ENCODE measurements at regions not wholly inside any gene's neighbourhood (a gene's known extent, or its start where the extent isn't known, plus 50 kb on each side); places are given as distances from the start of the nearest gene placed in this dataset.

GRCh38 chr2:129605646-129606045 is 373.8 kb upstream of the RAB6C start:
- no peaks in the 10 kb centered on the region for H3K36me3 ChIP-seq (ENCODE audit: control insufficient read depth in 2 of 2, insufficient read depth in 2 of 2, low read length in 1 of 2)
- 68 to 76% methylated on average over 6 of the region's 6 CpGs for WGBS, 2 donors

GRCh38 chr2:129606496-129607270 is 372.8 kb upstream of the RAB6C start:
- Histone ChIP-seq H3K4me1 (ENCODE audit: control insufficient read depth in 2 of 2, insufficient read depth in 2 of 2, low read length in 1 of 2) (no peaks in the 10 kb centered on the region), H3K27ac (ENCODE audit: low read depth in 2 of 2, low read length in 1 of 2) (no peak overlapping the region), H3K9me3 (ENCODE audit: control insufficient read depth in 2 of 2, insufficient read depth in 1 of 2, low read depth in 1 of 2, low read length in 1 of 2) (peaks cover 0 to 1% of the 10 kb centered on the region in 2 donors), H3K27me3 (ENCODE audit: control insufficient read depth in 1 of 2, insufficient read depth in 2 of 2, low read length in 2 of 2) (no peaks in the 10 kb centered on the region), H3K4me3 (ENCODE audit: low read depth in 1 of 2, low read length in 2 of 2) (no peak overlapping the region), H3K36me3 (ENCODE audit: control insufficient read depth in 2 of 2, insufficient read depth in 2 of 2, low read length in 1 of 2) (no peaks in the 10 kb centered on the region)
- WGBS, 2 donors = 75 to 82% methylated on average over 12 of the region's 12 CpGs

More at GRCh38 chr2:129605646-129606045, 373.8 kb upstream of the RAB6C start:
- no peaks in the 10 kb centered on the region for H3K27me3 ChIP-seq (ENCODE audit: control insufficient read depth in 1 of 2, insufficient read depth in 2 of 2, low read length in 2 of 2)
- H3K4me1 ChIP-seq (ENCODE audit: control insufficient read depth in 2 of 2, insufficient read depth in 2 of 2, low read length in 1 of 2) = no peaks in the 10 kb centered on the region
- H3K27ac ChIP-seq (ENCODE audit: low read depth in 2 of 2, low read length in 1 of 2) = no peak overlapping the region
- peaks cover 0 to 1% of the 10 kb centered on the region in 2 donors for H3K9me3 ChIP-seq (ENCODE audit: control insufficient read depth in 2 of 2, insufficient read depth in 1 of 2, low read depth in 1 of 2, low read length in 1 of 2)
- H3K4me3 ChIP-seq (ENCODE audit: low read depth in 1 of 2, low read length in 2 of 2) = no peak overlapping the region

- Histone ChIP-seq H3K36me3 (ENCODE audit: control insufficient read depth in 2 of 2, insufficient read depth in 2 of 2, low read length in 1 of 2) (no peaks in the 10 kb centered on the region), H3K4me1 (ENCODE audit: control insufficient read depth in 2 of 2, insufficient read depth in 2 of 2, low read length in 1 of 2) (no peaks in the 10 kb centered on the region), H3K27ac (ENCODE audit: low read depth in 2 of 2, low read length in 1 of 2) (no peak overlapping the region), H3K27me3 (ENCODE audit: control insufficient read depth in 1 of 2, insufficient read depth in 2 of 2, low read length in 2 of 2) (no peaks in the 10 kb centered on the region), H3K4me3 (ENCODE audit: low read depth in 1 of 2, low read length in 2 of 2) (no peak overlapping the region), H3K9me3 (ENCODE audit: control insufficient read depth in 2 of 2, insufficient read depth in 1 of 2, low read depth in 1 of 2, low read length in 1 of 2) (peaks cover 0 to 1% of the 10 kb centered on the region in 2 donors)
- WGBS, 2 donors = 91 to 93% methylated on average over 3 of the region's 3 CpGs
Measured at GRCh38 chr2:129609224-129609623, 370.2 kb upstream of the RAB6C start.

GRCh38 chr2:129610766-129611165 is 368.7 kb upstream of the RAB6C start:
- Histone ChIP-seq H3K27me3 (ENCODE audit: control insufficient read depth in 1 of 2, insufficient read depth in 2 of 2, low read length in 2 of 2) (no peaks in the 10 kb centered on the region), H3K36me3 (ENCODE audit: control insufficient read depth in 2 of 2, insufficient read depth in 2 of 2, low read length in 1 of 2) (no peaks in the 10 kb centered on the region), H3K27ac (ENCODE audit: low read depth in 2 of 2, low read length in 1 of 2) (no peak overlapping the region), H3K9me3 (ENCODE audit: control insufficient read depth in 2 of 2, insufficient read depth in 1 of 2, low read depth in 1 of 2, low read length in 1 of 2) (peaks cover 0 to 1% of the 10 kb centered on the region in 2 donors), H3K4me3 (ENCODE audit: low read depth in 1 of 2, low read length in 2 of 2) (no peak overlapping the region), H3K4me1 (ENCODE audit: control insufficient read depth in 2 of 2, insufficient read depth in 2 of 2, low read length in 1 of 2) (no peaks in the 10 kb centered on the region)
- WGBS, 2 donors = 85 to 88% methylated on average over 6 of the region's 6 CpGs

GRCh38 chr2:129611471-129611870 is 368.0 kb upstream of the RAB6C start:
- no peak overlapping the region for H3K27ac ChIP-seq (ENCODE audit: low read depth in 2 of 2, low read length in 1 of 2)
- no peaks in the 10 kb centered on the region for H3K27me3 ChIP-seq (ENCODE audit: control insufficient read depth in 1 of 2, insufficient read depth in 2 of 2, low read length in 2 of 2)
- H3K4me3 ChIP-seq (ENCODE audit: low read depth in 1 of 2, low read length in 2 of 2) = no peak overlapping the region
- H3K36me3 ChIP-seq (ENCODE audit: control insufficient read depth in 2 of 2, insufficient read depth in 2 of 2, low read length in 1 of 2) = no peaks in the 10 kb centered on the region
- no peaks in the 10 kb centered on the region for H3K4me1 ChIP-seq (ENCODE audit: control insufficient read depth in 2 of 2, insufficient read depth in 2 of 2, low read length in 1 of 2)
- peaks cover 0 to 1% of the 10 kb centered on the region in 2 donors for H3K9me3 ChIP-seq (ENCODE audit: control insufficient read depth in 2 of 2, insufficient read depth in 1 of 2, low read depth in 1 of 2, low read length in 1 of 2)
- 90 to 92% methylated on average over 6 of the region's 6 CpGs for WGBS, 2 donors

- H3K27me3 ChIP-seq (ENCODE audit: control insufficient read depth in 1 of 2, insufficient read depth in 2 of 2, low read length in 2 of 2) = no peaks in the 10 kb centered on the region
- no peaks in the 10 kb centered on the region for H3K36me3 ChIP-seq (ENCODE audit: control insufficient read depth in 2 of 2, insufficient read depth in 2 of 2, low read length in 1 of 2)
- WGBS, 2 donors = 29 to 39% methylated on average over 5 of the region's 5 CpGs
Measured at GRCh38 chr2:129619471-129619870, 360.0 kb upstream of the RAB6C start.

GRCh38 chr2:129620411-129620810 is 359.1 kb upstream of the RAB6C start:
- H3K4me3 ChIP-seq (ENCODE audit: low read depth in 1 of 2, low read length in 2 of 2) = no peak overlapping the region
- peaks cover 0 to 2% of the 10 kb centered on the region in 2 donors for H3K4me1 ChIP-seq (ENCODE audit: control insufficient read depth in 2 of 2, insufficient read depth in 2 of 2, low read length in 1 of 2)
- no peaks in the 10 kb centered on the region for H3K36me3 ChIP-seq (ENCODE audit: control insufficient read depth in 2 of 2, insufficient read depth in 2 of 2, low read length in 1 of 2)
- no peak overlapping the region for H3K27ac ChIP-seq (ENCODE audit: low read depth in 2 of 2, low read length in 1 of 2)
- H3K9me3 ChIP-seq (ENCODE audit: control insufficient read depth in 2 of 2, insufficient read depth in 1 of 2, low read depth in 1 of 2, low read length in 1 of 2) = no peaks in the 10 kb centered on the region
- no peaks in the 10 kb centered on the region for H3K27me3 ChIP-seq (ENCODE audit: control insufficient read depth in 1 of 2, insufficient read depth in 2 of 2, low read length in 2 of 2)
- WGBS, 2 donors = 87 to 91% methylated on average over 4 of the region's 4 CpGs

More at GRCh38 chr2:129619471-129619870, 360.0 kb upstream of the RAB6C start:
- Histone ChIP-seq H3K4me3 (ENCODE audit: low read depth in 1 of 2, low read length in 2 of 2) (no peak overlapping the region), H3K27ac (ENCODE audit: low read depth in 2 of 2, low read length in 1 of 2) (no peak overlapping the region), H3K4me1 (ENCODE audit: control insufficient read depth in 2 of 2, insufficient read depth in 2 of 2, low read length in 1 of 2) (peaks cover 0 to 2% of the 10 kb centered on the region in 2 donors), H3K9me3 (ENCODE audit: control insufficient read depth in 2 of 2, insufficient read depth in 1 of 2, low read depth in 1 of 2, low read length in 1 of 2) (no peaks in the 10 kb centered on the region)

- 83 to 87% methylated on average over 6 of the region's 6 CpGs for WGBS, 2 donors
- peaks cover 0 to 2% of the 10 kb centered on the region in 2 donors for H3K4me1 ChIP-seq (ENCODE audit: control insufficient read depth in 2 of 2, insufficient read depth in 2 of 2, low read length in 1 of 2)
- H3K36me3 ChIP-seq (ENCODE audit: control insufficient read depth in 2 of 2, insufficient read depth in 2 of 2, low read length in 1 of 2) = no peaks in the 10 kb centered on the region
- no peaks in the 10 kb centered on the region for H3K27me3 ChIP-seq (ENCODE audit: control insufficient read depth in 1 of 2, insufficient read depth in 2 of 2, low read length in 2 of 2)
- no peak overlapping the region for H3K27ac ChIP-seq (ENCODE audit: low read depth in 2 of 2, low read length in 1 of 2)
- H3K4me3 ChIP-seq (ENCODE audit: low read depth in 1 of 2, low read length in 2 of 2) = no peak overlapping the region
- H3K9me3 ChIP-seq (ENCODE audit: control insufficient read depth in 2 of 2, insufficient read depth in 1 of 2, low read depth in 1 of 2, low read length in 1 of 2) = peaks cover 0 to 7% of the 10 kb centered on the region in 2 donors
Measured at GRCh38 chr2:129623783-129624182, 355.7 kb upstream of the RAB6C start.

- Histone ChIP-seq H3K9me3 (ENCODE audit: control insufficient read depth in 2 of 2, insufficient read depth in 1 of 2, low read depth in 1 of 2, low read length in 1 of 2) (peaks cover 0 to 7% of the 10 kb centered on the region in 2 donors), H3K27ac (ENCODE audit: low read depth in 2 of 2, low read length in 1 of 2) (no peak overlapping the region), H3K27me3 (ENCODE audit: control insufficient read depth in 1 of 2, insufficient read depth in 2 of 2, low read length in 2 of 2) (no peaks in the 10 kb centered on the region), H3K36me3 (ENCODE audit: control insufficient read depth in 2 of 2, insufficient read depth in 2 of 2, low read length in 1 of 2) (no peaks in the 10 kb centered on the region), H3K4me1 (ENCODE audit: control insufficient read depth in 2 of 2, insufficient read depth in 2 of 2, low read length in 1 of 2) (peaks cover 0 to 2% of the 10 kb centered on the region in 2 donors), H3K4me3 (ENCODE audit: low read depth in 1 of 2, low read length in 2 of 2) (no peak overlapping the region)
- 86 to 88% methylated on average over 9 of the region's 9 CpGs for WGBS, 2 donors
Measured at GRCh38 chr2:129627437-129627836, 352.0 kb upstream of the RAB6C start.

GRCh38 chr2:129636692-129637091 is 342.8 kb upstream of the RAB6C start:
- Histone ChIP-seq H3K27me3 (ENCODE audit: control insufficient read depth in 1 of 2, insufficient read depth in 2 of 2, low read length in 2 of 2) (no peaks in the 10 kb centered on the region), H3K4me3 (ENCODE audit: low read depth in 1 of 2, low read length in 2 of 2) (no peak overlapping the region), H3K9me3 (ENCODE audit: control insufficient read depth in 2 of 2, insufficient read depth in 1 of 2, low read depth in 1 of 2, low read length in 1 of 2) (no peaks in the 10 kb centered on the region), H3K4me1 (ENCODE audit: control insufficient read depth in 2 of 2, insufficient read depth in 2 of 2, low read length in 1 of 2) (no peaks in the 10 kb centered on the region), H3K27ac (ENCODE audit: low read depth in 2 of 2, low read length in 1 of 2) (no peak overlapping the region), H3K36me3 (ENCODE audit: control insufficient read depth in 2 of 2, insufficient read depth in 2 of 2, low read length in 1 of 2) (no peaks in the 10 kb centered on the region)
- 93% methylated on average over 9 of the region's 9 CpGs for WGBS, 2 donors
